ENCODE measurements at regions not wholly inside any gene's neighbourhood (a gene's known extent, or its start where the extent isn't known, plus 50 kb on each side); places are given as distances from the start of the nearest gene placed in this dataset.
A peak's percentile ranks its signal among the peaks of the same experiment; 100 is the strongest.

DNA sequence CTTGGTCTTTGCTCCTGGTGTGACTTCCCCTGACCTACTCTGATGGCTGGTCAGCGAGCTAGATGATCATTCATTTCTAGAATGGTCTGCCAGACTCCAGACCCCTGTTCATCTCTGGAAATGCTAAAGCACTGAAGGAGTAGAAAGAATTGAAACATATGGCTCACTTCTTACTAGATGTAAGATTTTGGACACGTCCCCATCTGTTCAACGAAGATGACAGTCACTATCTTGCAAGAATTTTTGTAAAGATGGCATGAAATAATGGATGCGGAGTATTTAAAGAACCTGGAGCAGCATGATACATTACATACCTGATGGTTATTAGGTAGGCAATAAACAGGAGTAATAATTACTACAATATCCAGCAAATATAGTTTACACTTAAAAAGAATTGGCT, 252.7 kb upstream of the SDK2 start:
- Histone ChIP-seq H3K27me3 (peaks cover 96% of the 10 kb centered on the region), H3K9ac (no peak overlapping the region), H3K79me2 (ENCODE audit: low read depth) (no peaks in the 10 kb centered on the region), H3F3A (ENCODE audit: low read depth) (peaks cover 7% of the 10 kb centered on the region), H3K9me3 (ENCODE audit: low read depth) (no peaks in the 10 kb centered on the region), H4K20me1 (ENCODE audit: low read depth) (no peaks in the 10 kb centered on the region), H3K4me1 (peaks cover 5% of the 10 kb centered on the region), H2AFZ (replicated peaks) (no peak overlapping the region), H3K36me3 (no peaks in the 10 kb centered on the region), H3K4me2 (no peak overlapping the region), H3K4me3 (no peak overlapping the region), H3K27ac (no peak overlapping the region)
- DNase-seq (ENCODE audit: low spot score): no peak
- TF ChIP-seq, protein P1, sequence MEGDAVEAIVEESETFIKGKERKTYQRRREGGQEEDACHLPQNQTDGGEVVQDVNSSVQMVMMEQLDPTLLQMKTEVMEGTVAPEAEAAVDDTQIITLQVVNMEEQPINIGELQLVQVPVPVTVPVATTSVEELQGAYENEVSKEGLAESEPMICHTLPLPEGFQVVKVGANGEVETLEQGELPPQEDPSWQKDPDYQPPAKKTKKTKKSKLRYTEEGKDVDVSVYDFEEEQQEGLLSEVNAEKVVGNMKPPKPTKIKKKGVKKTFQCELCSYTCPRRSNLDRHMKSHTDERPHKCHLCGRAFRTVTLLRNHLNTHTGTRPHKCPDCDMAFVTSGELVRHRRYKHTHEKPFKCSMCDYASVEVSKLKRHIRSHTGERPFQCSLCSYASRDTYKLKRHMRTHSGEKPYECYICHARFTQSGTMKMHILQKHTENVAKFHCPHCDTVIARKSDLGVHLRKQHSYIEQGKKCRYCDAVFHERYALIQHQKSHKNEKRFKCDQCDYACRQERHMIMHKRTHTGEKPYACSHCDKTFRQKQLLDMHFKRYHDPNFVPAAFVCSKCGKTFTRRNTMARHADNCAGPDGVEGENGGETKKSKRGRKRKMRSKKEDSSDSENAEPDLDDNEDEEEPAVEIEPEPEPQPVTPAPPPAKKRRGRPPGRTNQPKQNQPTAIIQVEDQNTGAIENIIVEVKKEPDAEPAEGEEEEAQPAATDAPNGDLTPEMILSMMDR (IDR thresholded peaks at IDR 0.05): no peak
- TF ChIP-seq EZH2 (IDR thresholded peaks at IDR 0.05) (no peak), EZH2phosphoT487 (IDR thresholded peaks at IDR 0.05) (no peak)
- Mint-ChIP-seq H3K27me3 (ENCODE audit: insufficient read depth, low read depth) (peaks cover 22% of the 10 kb centered on the region), H3K4me1 (peaks cover 10% of the 10 kb centered on the region), H3K9me3 (peaks cover 4% of the 10 kb centered on the region), H3K36me3 (no peaks in the 10 kb centered on the region), H3K27ac (no peak overlapping the region), H3K4me3 (no peak overlapping the region)

DNA sequence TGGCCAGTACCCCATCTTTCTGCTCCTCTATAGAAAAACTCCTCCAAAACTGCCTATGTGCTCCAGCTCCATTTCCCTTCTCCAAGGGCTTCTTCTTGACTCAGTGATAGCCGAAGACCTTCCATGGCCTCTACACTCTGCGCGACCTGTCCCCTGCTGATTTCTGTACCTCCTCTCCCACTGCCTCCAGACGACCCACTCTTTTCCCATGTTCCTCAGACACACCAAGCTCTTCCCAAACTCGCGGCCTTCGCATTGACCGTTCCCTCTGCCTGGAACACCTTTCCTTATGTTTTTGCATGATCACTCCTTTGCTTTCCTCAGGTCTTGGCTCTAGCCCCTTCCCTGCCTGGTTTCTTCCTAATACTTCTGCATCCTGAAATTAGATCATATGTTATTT, 255.6 kb upstream of the SDK2 start:
- Histone ChIP-seq H3K27ac (no peak overlapping the region), H3K9ac (no peak overlapping the region), H3K36me3 (no peaks in the 10 kb centered on the region), H4K20me1 (ENCODE audit: low read depth) (no peaks in the 10 kb centered on the region), H3K79me2 (ENCODE audit: low read depth) (no peaks in the 10 kb centered on the region), H3K4me2 (no peak overlapping the region), H3K27me3 (peaks cover 100% of the 10 kb centered on the region), H3F3A (ENCODE audit: low read depth) (peaks cover 23% of the 10 kb centered on the region), H3K4me1 (peaks cover 22% of the 10 kb centered on the region), H2AFZ (replicated peaks) (no peak overlapping the region), H3K4me3 (no peak overlapping the region), H3K9me3 (ENCODE audit: low read depth) (no peaks in the 10 kb centered on the region)
- Mint-ChIP-seq H3K27ac (no peak overlapping the region), H3K9me3 (peaks cover 4% of the 10 kb centered on the region), H3K4me3 (no peak overlapping the region), H3K27me3 (ENCODE audit: insufficient read depth, low read depth) (peaks cover 25% of the 10 kb centered on the region), H3K36me3 (no peaks in the 10 kb centered on the region), H3K4me1 (peaks cover 23% of the 10 kb centered on the region)
- DNase-seq (ENCODE audit: low spot score): no peak
- TF ChIP-seq EZH2 (IDR thresholded peaks at IDR 0.05) (no peak), EZH2phosphoT487 (IDR thresholded peaks at IDR 0.05) (no peak)
- TF ChIP-seq, protein P1 (IDR thresholded peaks at IDR 0.05): no peak

DNA sequence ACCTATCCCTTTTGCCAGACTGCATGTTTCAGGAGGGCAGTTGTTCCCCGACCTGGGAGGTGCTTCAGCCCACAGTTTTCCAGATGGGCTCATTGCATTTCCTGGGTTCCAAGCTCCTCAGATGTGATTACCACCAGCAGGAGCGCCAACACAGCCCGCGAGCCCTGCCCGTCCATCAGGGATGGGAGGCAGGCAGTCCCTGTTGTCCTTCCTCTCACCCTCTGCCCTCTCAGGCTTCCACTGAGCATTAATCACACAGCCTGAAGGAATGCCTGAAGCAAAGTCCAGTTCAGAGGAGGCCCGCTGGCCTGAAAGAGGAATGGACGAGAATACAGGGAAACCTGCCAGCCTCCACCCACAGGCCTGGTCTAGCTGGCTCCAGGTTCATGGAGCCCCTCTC, 256.3 kb upstream of the SDK2 start:
- peaks cover 100% of the 10 kb centered on the region for H3K27me3 ChIP-seq
- peaks cover 23% of the 10 kb centered on the region for H3F3A ChIP-seq (ENCODE audit: low read depth)
- no peaks in the 10 kb centered on the region for H4K20me1 ChIP-seq (ENCODE audit: low read depth)
- no peaks in the 10 kb centered on the region for H3K79me2 ChIP-seq (ENCODE audit: low read depth)
- Mint-ChIP-seq H3K4me1 (peaks cover 23% of the 10 kb centered on the region), H3K27me3 (ENCODE audit: insufficient read depth, low read depth) (peaks cover 25% of the 10 kb centered on the region), H3K36me3 (no peaks in the 10 kb centered on the region), H3K27ac (no peak overlapping the region), H3K9me3 (peaks cover 4% of the 10 kb centered on the region), H3K4me3 (no peak overlapping the region)
- H3K27ac ChIP-seq: no peak overlapping the region
- H3K9ac ChIP-seq: no peak overlapping the region
- H2AFZ ChIP-seq (replicated peaks): no peak overlapping the region
- H3K4me2 ChIP-seq: no peak overlapping the region
- H3K9me3 ChIP-seq (ENCODE audit: low read depth): no peaks in the 10 kb centered on the region
- TF ChIP-seq EZH2phosphoT487 (IDR thresholded peaks at IDR 0.05): no peak
- TF ChIP-seq, protein P1 (IDR thresholded peaks at IDR 0.05): no peak
- no peak for TF ChIP-seq EZH2 (IDR thresholded peaks at IDR 0.05)
- no peaks in the 10 kb centered on the region for H3K36me3 ChIP-seq
- no peak overlapping the region for H3K4me3 ChIP-seq
- H3K4me1 ChIP-seq: peaks cover 22% of the 10 kb centered on the region
- DNase-seq (ENCODE audit: low spot score): peak; percentile 13

Measured in neural progenitor cell (in vitro differentiated cells).